Prostate gland (tissue), 2 donors: ENCODE measurements at regions not wholly inside any gene's neighbourhood (a gene's known extent, or its start where the extent isn't known, plus 50 kb on each side); places are given as distances from the start of the nearest gene placed in this dataset.

Source experiments
- POLR2AphosphoS5 ChIP-seq: sonication (generic); formaldehyde crosslinking; IDR thresholded peaks from one replicate; pipeline ENCODE4 v1.6.1; 2017; ENCODE audit warnings: antibody characterized with exemption
- TF ChIP-seq, protein P1 (sequence below), 4 experiments: fragments of 200-600 bp in 2 of 4; fragments of 450-650 bp in 2 of 4; sonication (generic) in 2 of 4; IDR thresholded peaks; 1 replicate in 3 of 4; 2 replicates in 1 of 4; pipeline ENCODE4 v1.5.1; 2016 to 2019; ENCODE audit warnings: antibody characterized with exemption in 4 of 4, mild to moderate bottlenecking in 2 of 4, moderate library complexity in 2 of 4

DNA sequence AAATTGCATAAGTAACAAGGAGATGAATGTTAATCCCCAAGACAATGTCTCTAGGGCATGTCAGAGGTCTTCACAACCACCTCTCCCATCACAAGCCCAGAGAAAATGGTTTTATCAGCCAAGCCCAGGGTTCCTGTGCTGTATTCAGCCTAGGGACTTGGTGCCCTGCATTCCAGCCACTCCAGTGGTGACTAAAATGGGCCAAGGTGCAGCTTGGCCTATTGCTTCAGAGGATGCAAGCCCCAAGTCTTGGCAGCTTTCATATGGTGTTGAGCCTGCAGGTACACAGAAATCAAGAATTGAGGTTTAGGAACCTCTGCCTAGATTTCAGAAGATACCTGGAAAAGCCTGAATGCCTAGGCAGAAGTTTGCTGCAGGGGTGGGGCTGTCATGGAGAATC lies 1118.6 kb downstream of the PLA2G4A start:
- TF ChIP-seq, protein P1, sequence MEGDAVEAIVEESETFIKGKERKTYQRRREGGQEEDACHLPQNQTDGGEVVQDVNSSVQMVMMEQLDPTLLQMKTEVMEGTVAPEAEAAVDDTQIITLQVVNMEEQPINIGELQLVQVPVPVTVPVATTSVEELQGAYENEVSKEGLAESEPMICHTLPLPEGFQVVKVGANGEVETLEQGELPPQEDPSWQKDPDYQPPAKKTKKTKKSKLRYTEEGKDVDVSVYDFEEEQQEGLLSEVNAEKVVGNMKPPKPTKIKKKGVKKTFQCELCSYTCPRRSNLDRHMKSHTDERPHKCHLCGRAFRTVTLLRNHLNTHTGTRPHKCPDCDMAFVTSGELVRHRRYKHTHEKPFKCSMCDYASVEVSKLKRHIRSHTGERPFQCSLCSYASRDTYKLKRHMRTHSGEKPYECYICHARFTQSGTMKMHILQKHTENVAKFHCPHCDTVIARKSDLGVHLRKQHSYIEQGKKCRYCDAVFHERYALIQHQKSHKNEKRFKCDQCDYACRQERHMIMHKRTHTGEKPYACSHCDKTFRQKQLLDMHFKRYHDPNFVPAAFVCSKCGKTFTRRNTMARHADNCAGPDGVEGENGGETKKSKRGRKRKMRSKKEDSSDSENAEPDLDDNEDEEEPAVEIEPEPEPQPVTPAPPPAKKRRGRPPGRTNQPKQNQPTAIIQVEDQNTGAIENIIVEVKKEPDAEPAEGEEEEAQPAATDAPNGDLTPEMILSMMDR (IDR thresholded peaks at IDR 0.05) = no peak
- no peak for TF ChIP-seq POLR2AphosphoS5
